Neutrophil (primary cell): ENCODE measurements at regions not wholly inside any gene's neighbourhood (a gene's known extent, or its start where the extent isn't known, plus 50 kb on each side); places are given as distances from the start of the nearest gene placed in this dataset.

Experiments used
- H3K27ac ChIP-seq: fragments of 200-600 bp; sonication (generic); 2 replicates; pipeline ENCODE4 v1.5.1; 2016; ENCODE audit warnings: mild to moderate bottlenecking, moderate library complexity
- H3K27me3 ChIP-seq: fragments of 200-600 bp; sonication (generic); 2 replicates; pipeline ENCODE4 v1.6.0; 2016; ENCODE audit warnings: mild to moderate bottlenecking
- H3K36me3 ChIP-seq: fragments of 200-600 bp; sonication (generic); 2 replicates; pipeline ENCODE4 v1.5.1; 2017
- H3K4me1 ChIP-seq, 2 experiments: fragments of 200-600 bp in 1 of 2; sonication (generic) in 1 of 2; 1 replicate in 1 of 2; 2 replicates in 1 of 2; pipeline versions ENCODE4 v1.5.1 to v1.6.1; 2013 to 2016; ENCODE audit warnings: low read depth in 1 of 2, low read length in 1 of 2, mild to moderate bottlenecking in 1 of 2, moderate library complexity in 1 of 2; ENCODE audit not compliant: control insufficient read depth in 1 of 2, insufficient read depth in 1 of 2
- H3K4me3 ChIP-seq, 2 experiments: fragments of 200-600 bp in 1 of 2; sonication (generic) in 1 of 2; 1 replicate in 1 of 2; 2 replicates in 1 of 2; pipeline ENCODE4 v1.5.1; 2013 to 2016; ENCODE audit warnings: low read depth in 1 of 2, low read length in 1 of 2, mild to moderate bottlenecking in 1 of 2, moderate library complexity in 1 of 2
- H3K9me3 ChIP-seq: fragments of 200-600 bp; sonication (generic); 2 replicates; pipeline ENCODE4 v1.5.1; 2016
- CTCF ChIP-seq: fragments of 200-600 bp; sonication (generic); IDR thresholded peaks from 2 replicates; pipeline ENCODE4 v1.5.1; 2016; ENCODE audit warnings: antibody characterized with exemption

- no peaks in the 10 kb centered on the region for H3K4me1 ChIP-seq
- H3K9me3 ChIP-seq: no peaks in the 10 kb centered on the region
- TF ChIP-seq CTCF: no peak
- no peak overlapping the region for H3K27ac ChIP-seq
- H3K4me3 ChIP-seq: no peak overlapping the region
- no peaks in the 10 kb centered on the region for H3K27me3 ChIP-seq
- H3K36me3 ChIP-seq: no peaks in the 10 kb centered on the region
Observed at GRCh38 chr14:49050822-49051221, 535.4 kb downstream of the RPS29 start.

- H3K36me3 ChIP-seq: no peaks in the 10 kb centered on the region
- no peak overlapping the region for H3K27ac ChIP-seq
- no peaks in the 10 kb centered on the region for H3K4me1 ChIP-seq
- no peak overlapping the region for H3K4me3 ChIP-seq
- no peaks in the 10 kb centered on the region for H3K27me3 ChIP-seq
- no peak for TF ChIP-seq CTCF
- H3K9me3 ChIP-seq: no peaks in the 10 kb centered on the region
Observed at GRCh38 chr14:49049711-49050110, 536.5 kb downstream of the RPS29 start.

GRCh38 chr14:49044981-49045380 is 541.2 kb downstream of the RPS29 start:
- H3K4me1 ChIP-seq: no peaks in the 10 kb centered on the region
- no peak overlapping the region for H3K4me3 ChIP-seq
- no peaks in the 10 kb centered on the region for H3K36me3 ChIP-seq
- H3K27ac ChIP-seq: no peak overlapping the region
- no peak for TF ChIP-seq CTCF
- H3K9me3 ChIP-seq: no peaks in the 10 kb centered on the region
- H3K27me3 ChIP-seq: no peaks in the 10 kb centered on the region

- H3K4me1 ChIP-seq: no peaks in the 10 kb centered on the region
- no peak overlapping the region for H3K27ac ChIP-seq
- H3K27me3 ChIP-seq: no peaks in the 10 kb centered on the region
- no peak for TF ChIP-seq CTCF
- no peaks in the 10 kb centered on the region for H3K36me3 ChIP-seq
- H3K9me3 ChIP-seq: no peaks in the 10 kb centered on the region
- H3K4me3 ChIP-seq: no peak overlapping the region
Observed at GRCh38 chr14:49036984-49037516, 549.1 kb downstream of the RPS29 start.

GRCh38 chr14:49036266-49036665 is 549.9 kb downstream of the RPS29 start:
- Histone ChIP-seq H3K27me3 (no peaks in the 10 kb centered on the region), H3K4me3 (no peak overlapping the region), H3K27ac (no peak overlapping the region)

More at GRCh38 chr14:49036266-49036665, 549.9 kb downstream of the RPS29 start:
- no peaks in the 10 kb centered on the region for H3K9me3 ChIP-seq
- no peak for TF ChIP-seq CTCF
- no peaks in the 10 kb centered on the region for H3K36me3 ChIP-seq
- no peaks in the 10 kb centered on the region for H3K4me1 ChIP-seq
